ENCODE measurements at regions not wholly inside any gene's neighbourhood (a gene's known extent, or its start where the extent isn't known, plus 50 kb on each side); places are given as distances from the start of the nearest gene placed in this dataset.

GRCh38 chr3:25171118-25171807, 256.8 kb upstream of the RARB start:
- CTCF ChIA-PET (ENCODE audit: unreplicated experiment), result no interaction called here
- BruUV-seq (replicated peaks), result no TSS peak

GRCh38 chr3:25171897-25172296, 256.2 kb upstream of the RARB start:
- Histone ChIP-seq H3K9me2 (ENCODE audit: insufficient read depth, low read length) (no peaks in the 10 kb centered on the region), H2AFZ (ENCODE audit: low read length) (no peak overlapping the region), H4K20me1 (ENCODE audit: insufficient read depth, low read length) (no peaks in the 10 kb centered on the region), H3K36me3 (ENCODE audit: insufficient read depth, low read length) (no peaks in the 10 kb centered on the region), H3K27ac (ENCODE audit: low read depth, low read length, poor library complexity, severe bottlenecking) (no peak overlapping the region), H3K79me2 (ENCODE audit: insufficient read depth, low read depth, low read length) (no peaks in the 10 kb centered on the region), H3K4me2 (ENCODE audit: low read length) (no peak overlapping the region), H3K4me3 (ENCODE audit: low read depth, low read length, poor library complexity, severe bottlenecking) (no peak overlapping the region), H3K4me1 (ENCODE audit: insufficient read depth, low read length, poor library complexity, severe bottlenecking) (no peaks in the 10 kb centered on the region), H3K9me3 (ENCODE audit: low read length) (no peaks in the 10 kb centered on the region)
- TF ChIP-seq EZH2phosphoT487 (IDR thresholded peaks at IDR 0.05; ENCODE audit: borderline replicate concordance, low read depth, low read length) (no peak), CTCF (conservative IDR thresholded peaks at IDR 0.05; ENCODE audit: low read length) (no peak)
- intact Hi-C loops (cut with micrococcal nuclease; ENCODE audit: unreplicated experiment), result no loop called here
- POLR2A ChIA-PET, result no interaction called here
- BruUV-seq (replicated peaks), result no TSS peak
- CTCF ChIA-PET (ENCODE audit: unreplicated experiment), result no interaction called here
- DNase-seq (ENCODE audit: low spot score), result no peak

More at GRCh38 chr3:25171118-25171807, 256.8 kb upstream of the RARB start:
- H3K79me2 ChIP-seq (ENCODE audit: insufficient read depth, low read depth, low read length), result no peaks in the 10 kb centered on the region
- DNase-seq (ENCODE audit: low spot score), result no peak
- no peak overlapping the region for H3K4me2 ChIP-seq (ENCODE audit: low read length)
- H3K9me3 ChIP-seq (ENCODE audit: low read length), result no peaks in the 10 kb centered on the region
- H3K36me3 ChIP-seq (ENCODE audit: insufficient read depth, low read length), result no peaks in the 10 kb centered on the region
- no peak overlapping the region for H3K4me3 ChIP-seq (ENCODE audit: low read depth, low read length, poor library complexity, severe bottlenecking)
- H4K20me1 ChIP-seq (ENCODE audit: insufficient read depth, low read length), result no peaks in the 10 kb centered on the region
- H3K27ac ChIP-seq (ENCODE audit: low read depth, low read length, poor library complexity, severe bottlenecking), result no peak overlapping the region
- no peaks in the 10 kb centered on the region for H3K4me1 ChIP-seq (ENCODE audit: insufficient read depth, low read length, poor library complexity, severe bottlenecking)
- TF ChIP-seq CTCF (conservative IDR thresholded peaks at IDR 0.05; ENCODE audit: low read length) (no peak), EZH2phosphoT487 (IDR thresholded peaks at IDR 0.05; ENCODE audit: borderline replicate concordance, low read depth, low read length) (no peak)
- intact Hi-C loops (cut with micrococcal nuclease; ENCODE audit: unreplicated experiment), result no loop called here
- H2AFZ ChIP-seq (ENCODE audit: low read length), result no peak overlapping the region
- no peaks in the 10 kb centered on the region for H3K9me2 ChIP-seq (ENCODE audit: insufficient read depth, low read length)
- POLR2A ChIA-PET, result no interaction called here

GRCh38 chr3:25173606-25174005, 254.5 kb upstream of the RARB start:
- DNase-seq (ENCODE audit: low spot score), result no peak
- no TSS peak for BruUV-seq (replicated peaks)
- intact Hi-C loops (cut with micrococcal nuclease; ENCODE audit: unreplicated experiment), result no loop called here
- Histone ChIP-seq H3K9me2 (ENCODE audit: insufficient read depth, low read length) (no peaks in the 10 kb centered on the region), H3K9me3 (ENCODE audit: low read length) (no peaks in the 10 kb centered on the region), H3K4me3 (ENCODE audit: low read depth, low read length, poor library complexity, severe bottlenecking) (no peak overlapping the region), H3K4me2 (ENCODE audit: low read length) (no peak overlapping the region), H4K20me1 (ENCODE audit: insufficient read depth, low read length) (no peaks in the 10 kb centered on the region), H3K27ac (ENCODE audit: low read depth, low read length, poor library complexity, severe bottlenecking) (no peak overlapping the region), H2AFZ (ENCODE audit: low read length) (no peak overlapping the region), H3K36me3 (ENCODE audit: insufficient read depth, low read length) (no peaks in the 10 kb centered on the region), H3K79me2 (ENCODE audit: insufficient read depth, low read depth, low read length) (no peaks in the 10 kb centered on the region), H3K4me1 (ENCODE audit: insufficient read depth, low read length, poor library complexity, severe bottlenecking) (no peaks in the 10 kb centered on the region)
- ChIA-PET POLR2A (no interaction called here), CTCF (ENCODE audit: unreplicated experiment) (no interaction called here)
- TF ChIP-seq CTCF (conservative IDR thresholded peaks at IDR 0.05; ENCODE audit: low read length) (no peak), EZH2phosphoT487 (IDR thresholded peaks at IDR 0.05; ENCODE audit: borderline replicate concordance, low read depth, low read length) (no peak)

Data from OCI-LY7 (cell line).